ENCODE measurements at regions not wholly inside any gene's neighbourhood (a gene's known extent, or its start where the extent isn't known, plus 50 kb on each side); places are given as distances from the start of the nearest gene placed in this dataset.

GRCh38 chr3:5767304-5767703, 579.8 kb downstream of the EDEM1 start (continued):
- TF ChIP-seq ARID3A (IDR thresholded peaks at IDR 0.05; ENCODE audit: borderline replicate concordance, low read depth, low read length) (peak; percentile 99), PML (IDR thresholded peaks at IDR 0.05; ENCODE audit: low read length) (peak; percentile 92), FOXJ2 (tag; IDR thresholded peaks at IDR 0.05) (no peak), JUNB (CRISPR knock-in tag; conservative IDR thresholded peaks at IDR 0.05) (peak; percentile 81), RCOR1 (IDR thresholded peaks at IDR 0.05; ENCODE audit: borderline replicate concordance in 1 of 2, low read depth in 2 of 2, low read length in 2 of 2) (peak in 1 of 2 experiments; percentile 72; a peak in 1 of 4 replicates), ZNF354B (CRISPR knock-in tag; IDR thresholded peaks at IDR 0.05) (no peak), KLF1 (tag; IDR thresholded peaks at IDR 0.05) (no peak), E2F6 (IDR thresholded peaks at IDR 0.05; ENCODE audit: borderline replicate concordance in 1 of 2, extremely low read depth in 1 of 2, insufficient read depth in 1 of 2, insufficient read length in 1 of 2, low read depth in 1 of 2, low read length in 1 of 2, poor library complexity in 1 of 2, severe bottlenecking in 1 of 2) (no peak), PPARD (CRISPR knock-in tag; IDR thresholded peaks at IDR 0.05) (no peak), SMARCA4 (IDR thresholded peaks at IDR 0.05) (peak; percentile 98), FOXM1 (IDR thresholded peaks at IDR 0.05; ENCODE audit: low read depth) (peak; percentile 68), FOXM1 (CRISPR knock-in tag; IDR thresholded peaks at IDR 0.05; ENCODE audit: low read depth) (no peak), EP400 (IDR thresholded peaks at IDR 0.05) (peak; percentile 37; the same call in 1 of the 2 replicates), CCNT2 (IDR thresholded peaks at IDR 0.05; ENCODE audit: borderline replicate concordance, extremely low read depth, insufficient read length, low read depth, low read length) (peak; percentile 6), L3MBTL2 (IDR thresholded peaks at IDR 0.05) (peak; percentile 69), SMC3 (conservative IDR thresholded peaks at IDR 0.05; ENCODE audit: insufficient read depth, low read depth, low read length) (no peak), ZNF316 (IDR thresholded peaks at IDR 0.05) (peak; percentile 39; the same call in 1 of the 2 replicates), CCAR2 (IDR thresholded peaks at IDR 0.05; ENCODE audit: low read depth, low read length) (no peak), MNT (conservative IDR thresholded peaks at IDR 0.05) (peak in 1 of 2 experiments; percentile 40; a peak in 2 of 4 replicates), CBFA2T3 (IDR thresholded peaks at IDR 0.05) (peak; percentile 91), DNMT1 (IDR thresholded peaks at IDR 0.05) (no peak), ZNF518B (CRISPR knock-in tag; IDR thresholded peaks at IDR 0.05) (no peak)
